OCI-LY3 (cell line): ENCODE measurements at regions not wholly inside any gene's neighbourhood (a gene's known extent, or its start where the extent isn't known, plus 50 kb on each side); places are given as distances from the start of the nearest gene placed in this dataset.

Experiments
- H2AFZ ChIP-seq: fragments of 200-600, 300-600 bp; shearing (Covaris generic); 2 replicates; pipeline ENCODE4 v1.6.0; 2014; ENCODE audit warnings: antibody characterized with exemption, low read depth, low read length
- H3K27ac ChIP-seq: fragments of 200-600, 300-600 bp; sonication (generic); 2 replicates; pipeline ENCODE4 v1.5.1; 2014; ENCODE audit warnings: mild to moderate bottlenecking, low read length, moderate library complexity, mixed read lengths
- H3K27me3 ChIP-seq: fragments of 200-600, 300-600 bp; sonication (generic); 2 replicates; pipeline ENCODE4 v1.6.1; 2014; ENCODE audit warnings: low read depth, low read length, mixed read lengths
- H3K36me3 ChIP-seq: fragments of 200-600, 300-600 bp; sonication (generic); replicated peaks from 2 replicates; pipeline ENCODE3; 2014; ENCODE audit warnings: low read depth, low read length, mixed read lengths
- H3K4me1 ChIP-seq: fragments of 300-600, 200-600 bp; sonication (generic); 2 replicates; pipeline ENCODE4 v1.6.1; 2014; ENCODE audit warnings: low read length, mixed read lengths
- H3K4me2 ChIP-seq: fragments of 200-600, 300-600 bp; sonication (generic); 2 replicates; pipeline ENCODE4 v1.6.1; 2014; ENCODE audit warnings: low read length, mixed read lengths
- H3K4me3 ChIP-seq: fragments of 300-600, 200-600 bp; sonication (generic); 2 replicates; pipeline ENCODE4 v1.5.1; 2014; ENCODE audit warnings: antibody characterized with exemption, mild to moderate bottlenecking, low read length, moderate library complexity
- H3K79me2 ChIP-seq: fragments of 300-600, 200-600 bp; shearing (Covaris generic); 2 replicates; pipeline ENCODE4 v1.6.1; 2014; ENCODE audit warnings: mild to moderate bottlenecking, low read length, mixed read lengths
- H3K9ac ChIP-seq: fragments of 300-600, 200-600 bp; shearing (Covaris generic); 2 replicates; pipeline ENCODE4 v1.6.0; 2014; ENCODE audit warnings: mild to moderate bottlenecking, low read length, moderate library complexity
- H3K9me3 ChIP-seq: fragments of 200-600, 300-600 bp; shearing (Covaris generic); 2 replicates; pipeline ENCODE4 v1.6.1; 2014; ENCODE audit warnings: low read length, mixed read lengths; ENCODE audit not compliant: insufficient read depth
- H4K20me1 ChIP-seq: fragments of 200-600, 300-600 bp; sonication (generic); 2 replicates; pipeline ENCODE4 v1.6.1; 2016; ENCODE audit warnings: low read length, mixed read lengths; ENCODE audit not compliant: insufficient read depth
- CTCF ChIP-seq: fragments of 200-600, 300-600 bp; sonication (generic); IDR thresholded peaks from 2 replicates; pipeline ENCODE4 v1.5.1; 2014; ENCODE audit warnings: antibody characterized with exemption, low read length, low read depth
- EZH2phosphoT487 ChIP-seq: fragments of 200-600 bp; shearing (Covaris generic); IDR thresholded peaks from 2 replicates; pipeline ENCODE4 v1.6.1; 2018; ENCODE audit warnings: antibody characterized with exemption, mixed run types, low read depth

GRCh38 chrX:100204534-100204933, 205.5 kb downstream of the PCDH19 start:
- Histone ChIP-seq H3K9me3 (no peaks in the 10 kb centered on the region), H3K4me1 (peaks cover 41% of the 10 kb centered on the region), H3K79me2 (no peaks in the 10 kb centered on the region), H3K9ac (no peak overlapping the region), H2AFZ (no peak overlapping the region), H4K20me1 (no peaks in the 10 kb centered on the region), H3K4me2 (no peak overlapping the region), H3K27ac (no peak overlapping the region), H3K4me3 (no peak overlapping the region), H3K27me3 (0 out of 2 replicates have a peak, but pooled peaks cover 4% of the 10 kb centered on the region), H3K36me3 (no peaks in the 10 kb centered on the region)
- no peak for TF ChIP-seq EZH2phosphoT487
- no peak for TF ChIP-seq CTCF

DNA sequence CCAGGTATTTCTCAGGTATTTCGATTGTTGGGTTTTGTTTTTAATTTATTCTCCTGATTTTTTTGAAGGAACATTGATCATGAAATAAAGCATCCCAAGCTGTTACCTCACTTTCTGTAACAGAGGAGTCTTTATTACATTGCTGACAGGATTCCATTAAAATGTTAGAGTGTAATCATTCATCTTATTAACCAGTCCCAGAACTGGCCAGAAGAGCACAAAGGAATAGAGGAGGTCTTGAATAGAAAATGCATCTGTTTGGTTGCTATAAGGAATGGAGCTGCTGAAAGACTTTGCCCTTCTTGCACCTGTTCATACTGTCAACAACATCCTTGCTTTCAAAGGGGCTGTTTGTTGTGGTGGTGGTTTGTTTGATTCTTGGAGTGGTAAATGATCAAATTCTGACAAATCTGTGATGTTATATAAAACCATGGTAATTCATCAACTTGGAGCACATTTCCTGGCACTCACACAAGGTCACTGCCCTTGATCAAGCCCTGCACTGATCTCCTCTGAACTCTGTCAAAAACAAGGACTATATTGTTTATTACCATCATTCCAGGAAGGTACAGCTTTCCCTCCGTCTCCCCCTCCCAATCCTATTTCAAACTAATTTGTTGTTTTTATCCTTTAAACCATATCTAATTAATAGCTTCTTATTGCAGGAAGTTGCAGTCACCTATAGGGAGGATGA, 215.8 kb downstream of the PCDH19 start:
- Histone ChIP-seq H4K20me1 (no peaks in the 10 kb centered on the region), H3K79me2 (no peaks in the 10 kb centered on the region), H3K9ac (no peak overlapping the region), H3K4me3 (no peak overlapping the region), H3K27ac (no peak overlapping the region), H3K27me3 (no peaks in the 10 kb centered on the region), H3K4me1 (no peaks in the 10 kb centered on the region), H3K4me2 (no peak overlapping the region), H3K9me3 (no peaks in the 10 kb centered on the region), H3K36me3 (no peaks in the 10 kb centered on the region), H2AFZ (no peak overlapping the region)
- TF ChIP-seq EZH2phosphoT487 (no peak), CTCF (no peak)
